Calu3 (cell line): ENCODE measurements at regions not wholly inside any gene's neighbourhood (a gene's known extent, or its start where the extent isn't known, plus 50 kb on each side); places are given as distances from the start of the nearest gene placed in this dataset. TPM values are rescaled to one million over a fixed set of nuclear protein-coding genes. Genes with fewer than 3 reads are reported as not detected.

Experiments
- BruUV-seq: library from RNA; stranded (reverse); fragments of 400-500 nt; replicated peaks from 2 replicates; lab custom pipeline; 2021; lab: Mats Ljungman, UMichigan
- CTCF ChIA-PET: fragments of 300-600 bp; sonication (Branson Sonifier 250); formaldehyde crosslinking; loops from one replicate; lab custom pipeline; 2022; ENCODE audit warnings: antibody characterized with exemption; lab: Charles Lee
- DNase-seq: peaks from one replicate; pipeline ENCODE4 v3.0.0; 2022
- H3K27ac Mint-ChIP-seq: one replicate; pipeline ENCODE4 v1.8.0; 2022; ENCODE audit warnings: mixed read lengths; ENCODE audit not compliant: unreplicated experiment
- H3K27me3 Mint-ChIP-seq: one replicate; pipeline ENCODE4 v1.8.0; 2022; ENCODE audit warnings: mixed read lengths; ENCODE audit not compliant: unreplicated experiment
- H3K36me3 Mint-ChIP-seq: one replicate; pipeline ENCODE4 v1.8.0; 2022; ENCODE audit warnings: mild to moderate bottlenecking, moderate library complexity, mixed read lengths; ENCODE audit not compliant: insufficient read depth, unreplicated experiment
- H3K4me1 Mint-ChIP-seq: one replicate; pipeline ENCODE4 v1.8.0; 2022; ENCODE audit warnings: mild to moderate bottlenecking, low read depth, mixed read lengths; ENCODE audit not compliant: unreplicated experiment
- H3K4me3 Mint-ChIP-seq: one replicate; pipeline ENCODE4 v1.8.0; 2022; ENCODE audit warnings: mild to moderate bottlenecking, low read depth, moderate library complexity, mixed read lengths; ENCODE audit not compliant: unreplicated experiment
- H3K9me3 Mint-ChIP-seq: one replicate; pipeline ENCODE4 v1.8.0; 2022; ENCODE audit warnings: low read depth, mixed read lengths; ENCODE audit not compliant: unreplicated experiment
- intact Hi-C: fragments of 100-400 bp; cut with micrococcal nuclease; formaldehyde crosslinking; loops from one replicate; pipeline ENCODE4 v1.10.0; 2022; ENCODE audit not compliant: unreplicated experiment
- microRNA-seq: library from miRNA; unstranded; fragments of <30 nt; microRNA quantifications from one replicate; pipeline ENCODE4 v1.2.0, GENCODE V29; 2022
- TF ChIP-seq, protein P1 (sequence below): fragments of 200-600 bp; IDR thresholded peaks from one replicate; pipeline ENCODE4 v1.8.0; 2022; ENCODE audit warnings: antibody characterized with exemption; ENCODE audit not compliant: unreplicated experiment

DNA sequence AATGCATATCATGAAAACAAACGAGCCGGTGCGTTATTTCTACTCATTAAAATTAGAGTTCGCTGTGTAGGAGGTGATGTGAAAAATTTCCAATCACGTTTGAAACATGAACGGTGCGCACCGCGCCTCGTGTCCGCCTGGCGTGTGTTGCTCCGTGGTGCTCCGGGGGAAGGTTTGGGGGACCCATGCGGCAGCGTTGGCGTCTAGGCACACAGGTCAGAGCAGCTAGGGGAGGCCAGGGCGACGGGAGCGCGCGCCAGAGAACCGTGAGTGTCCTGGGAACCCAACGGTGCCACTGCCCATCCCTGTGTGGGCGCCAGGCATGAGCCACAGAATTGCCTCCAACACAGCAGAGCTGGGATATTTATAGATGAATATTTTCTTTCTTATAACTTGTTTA is 70.6 kb upstream of the ADARB2 start:
- Mint-ChIP-seq H3K4me3 (no peak overlapping the region), H3K4me1 (no peaks in the 10 kb centered on the region), H3K36me3 (no peaks in the 10 kb centered on the region), H3K9me3 (peaks cover 14% of the 10 kb centered on the region), H3K27me3 (no peaks in the 10 kb centered on the region), H3K27ac (no peak overlapping the region)
- TF ChIP-seq, protein P1, sequence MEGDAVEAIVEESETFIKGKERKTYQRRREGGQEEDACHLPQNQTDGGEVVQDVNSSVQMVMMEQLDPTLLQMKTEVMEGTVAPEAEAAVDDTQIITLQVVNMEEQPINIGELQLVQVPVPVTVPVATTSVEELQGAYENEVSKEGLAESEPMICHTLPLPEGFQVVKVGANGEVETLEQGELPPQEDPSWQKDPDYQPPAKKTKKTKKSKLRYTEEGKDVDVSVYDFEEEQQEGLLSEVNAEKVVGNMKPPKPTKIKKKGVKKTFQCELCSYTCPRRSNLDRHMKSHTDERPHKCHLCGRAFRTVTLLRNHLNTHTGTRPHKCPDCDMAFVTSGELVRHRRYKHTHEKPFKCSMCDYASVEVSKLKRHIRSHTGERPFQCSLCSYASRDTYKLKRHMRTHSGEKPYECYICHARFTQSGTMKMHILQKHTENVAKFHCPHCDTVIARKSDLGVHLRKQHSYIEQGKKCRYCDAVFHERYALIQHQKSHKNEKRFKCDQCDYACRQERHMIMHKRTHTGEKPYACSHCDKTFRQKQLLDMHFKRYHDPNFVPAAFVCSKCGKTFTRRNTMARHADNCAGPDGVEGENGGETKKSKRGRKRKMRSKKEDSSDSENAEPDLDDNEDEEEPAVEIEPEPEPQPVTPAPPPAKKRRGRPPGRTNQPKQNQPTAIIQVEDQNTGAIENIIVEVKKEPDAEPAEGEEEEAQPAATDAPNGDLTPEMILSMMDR: no peak
- intact Hi-C loops: no loop called here
- CTCF ChIA-PET: no interaction called here
- no TSS peak for BruUV-seq
- no peak for DNase-seq

DNA sequence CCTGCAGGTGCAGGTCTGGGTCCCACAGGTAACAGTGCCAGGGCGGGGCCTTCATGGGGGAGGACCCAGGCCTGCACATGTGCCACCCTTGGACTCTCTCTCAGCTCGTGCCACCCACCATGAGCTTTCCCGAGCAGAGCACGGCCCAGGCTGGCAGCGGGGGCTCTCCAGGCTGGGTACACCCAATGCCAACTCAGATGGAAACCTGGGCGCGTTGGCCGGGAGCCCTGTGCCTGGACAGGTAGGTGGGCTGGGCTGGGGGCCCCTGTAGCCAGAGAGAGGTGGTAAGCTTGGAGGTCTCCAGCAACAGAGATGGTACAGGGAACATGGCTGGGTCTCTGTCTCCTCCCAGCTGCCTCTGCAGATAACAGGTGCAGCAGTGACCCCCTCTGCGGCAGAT is 69.9 kb upstream of the ADARB2 start:
- intact Hi-C loops: no loop called here
- no TSS peak for BruUV-seq
- H3K9me3 Mint-ChIP-seq: peaks cover 15% of the 10 kb centered on the region

DNA sequence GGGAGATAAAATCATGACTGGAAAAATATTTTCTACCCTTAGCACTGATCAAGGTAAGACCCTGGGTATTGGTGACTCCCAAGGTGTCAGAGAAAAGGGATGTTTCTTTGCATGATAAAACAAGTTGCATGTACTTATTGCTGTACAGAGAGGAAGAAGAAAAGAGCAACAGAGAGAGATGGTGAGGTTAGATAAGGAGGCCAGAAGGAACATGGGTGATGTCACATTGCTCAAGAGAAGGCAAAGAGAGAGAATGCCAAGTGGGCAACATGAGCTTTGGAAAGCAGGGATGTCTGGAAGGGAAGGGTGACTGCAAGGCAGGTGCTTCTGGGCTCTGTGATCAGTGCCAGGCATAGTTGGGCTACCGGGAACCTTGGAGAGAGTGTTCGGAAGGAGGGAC is 65.1 kb upstream of the ADARB2 start:
- intact Hi-C loops: no loop called here
- no TSS peak for BruUV-seq
- Mint-ChIP-seq H3K27me3 (no peaks in the 10 kb centered on the region), H3K36me3 (no peaks in the 10 kb centered on the region), H3K4me3 (no peak overlapping the region), H3K4me1 (no peaks in the 10 kb centered on the region), H3K9me3 (peaks cover 14% of the 10 kb centered on the region), H3K27ac (no peak overlapping the region)
- TF ChIP-seq, protein P1: no peak
- CTCF ChIA-PET: no interaction called here
- DNase-seq: no peak

More for the DNA sequence above, 69.9 kb upstream of the ADARB2 start:
- DNase-seq: no peak
- Mint-ChIP-seq H3K27ac (no peak overlapping the region), H3K4me3 (no peak overlapping the region), H3K4me1 (no peaks in the 10 kb centered on the region), H3K36me3 (no peaks in the 10 kb centered on the region), H3K27me3 (no peaks in the 10 kb centered on the region)
- TF ChIP-seq, protein P1: no peak
- CTCF ChIA-PET: no interaction called here

DNA sequence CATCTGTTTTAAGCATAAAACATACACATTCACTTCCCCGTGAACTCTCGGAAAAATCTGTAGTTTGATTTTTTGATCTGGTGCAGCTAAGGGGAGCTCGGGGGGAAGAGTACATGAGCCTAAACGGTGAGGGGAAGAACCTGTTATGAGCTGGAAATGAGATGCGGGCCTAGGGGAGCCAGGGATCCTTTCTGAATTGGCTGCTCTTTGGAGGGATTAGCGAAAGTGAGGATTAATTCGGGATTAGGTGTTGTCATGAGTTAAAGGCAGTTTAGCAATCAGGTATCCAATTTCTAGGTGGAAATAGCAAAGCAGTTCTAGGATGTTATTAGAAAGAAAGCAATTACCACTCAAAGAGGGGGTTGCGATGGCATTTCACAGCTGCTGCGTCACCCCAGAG is 51.1 kb upstream of the ADARB2 start:
- CTCF ChIA-PET: no interaction called here
- Mint-ChIP-seq H3K4me1 (no peaks in the 10 kb centered on the region), H3K9me3 (peaks cover 12% of the 10 kb centered on the region), H3K27ac (no peak overlapping the region), H3K27me3 (no peaks in the 10 kb centered on the region), H3K36me3 (no peaks in the 10 kb centered on the region), H3K4me3 (no peak overlapping the region)
- no peak for DNase-seq
- TF ChIP-seq, protein P1: no peak
- no TSS peak for BruUV-seq
- intact Hi-C loops: no loop called here

Small RNA genes in the stretch of these regions (microRNA-seq; reads per million reads assigned to microRNA genes)
- gene MIR6072: not detected
